Stimulated activated CD4-positive, alpha-beta T cell treated with anti-CD3 and anti-CD28 coated beads, Interleukin-12 subunit alpha, Interleukin-12 subunit beta, amount 100 ng/mL, for 48 hours (primary cell): ENCODE measurements at regions not wholly inside any gene's neighbourhood (a gene's known extent, or its start where the extent isn't known, plus 50 kb on each side); places are given as distances from the start of the nearest gene placed in this dataset.
"Not testable (repeated sequence)": the region's sequence is repeated elsewhere in the genome, so short reads cannot be mapped to it uniquely, and the experiment has no call there.

ENCODE experiments used
- DNase-seq, 3 donors: peaks; one replicate each; pipeline ENCODE4 v3.0.0-alpha.2; 2020; ENCODE audit warnings: low read depth in 2 of 3, low spot score in 1 of 3

DNA sequence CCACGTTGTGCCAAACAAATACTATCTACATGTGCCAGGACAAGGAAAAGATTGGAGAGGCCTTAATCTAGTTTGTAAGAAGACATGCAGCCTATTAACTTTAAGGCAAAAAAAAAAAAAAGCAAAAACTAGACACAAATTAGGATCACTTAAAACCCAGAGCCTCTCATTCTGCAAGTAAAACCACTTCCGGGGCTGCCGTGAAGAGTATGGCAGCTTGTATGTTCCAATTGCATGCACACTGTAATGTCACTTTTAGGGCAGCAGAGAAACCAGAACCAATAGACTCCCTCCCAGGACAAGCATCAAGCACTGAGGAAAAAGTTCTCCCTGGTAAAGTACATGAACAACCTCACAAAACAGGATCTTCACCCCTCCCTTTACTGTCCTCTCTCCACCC, 70.6 kb downstream of the RSL24D1 start:
- no peak for DNase-seq

GRCh38 chr15:55124616-55125015, 72.1 kb downstream of the RSL24D1 start:
- no peak for DNase-seq

GRCh38 chr15:55118344-55118870, 78.3 kb downstream of the RSL24D1 start:
- no peak for DNase-seq

DNA sequence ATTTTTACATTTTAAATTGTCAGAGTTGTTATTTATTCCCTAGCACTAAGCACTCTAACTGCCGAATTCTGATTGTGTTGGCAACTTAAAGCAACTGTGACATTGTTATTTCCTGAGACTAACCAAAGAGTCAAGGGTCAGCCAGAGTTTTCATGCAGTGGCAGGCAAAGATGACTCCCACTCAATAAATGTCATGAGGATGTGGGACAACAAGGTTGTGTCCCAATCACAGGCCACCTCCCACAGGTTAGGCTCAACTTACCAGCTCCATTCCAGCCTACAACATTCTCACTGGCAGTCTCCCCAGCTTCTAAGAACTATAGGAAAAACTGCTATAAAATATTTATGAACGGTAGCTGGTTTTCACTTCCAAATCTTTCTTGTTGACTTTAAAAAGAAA, 80.1 kb downstream of the RSL24D1 start:
- no peak for DNase-seq

- DNase-seq, result no peak
Measured at GRCh38 chr15:55113736-55114135, 83.0 kb downstream of the RSL24D1 start.

- DNase-seq, result no peak
Measured at GRCh38 chr15:55112706-55113105, 84.0 kb downstream of the RSL24D1 start.

DNA sequence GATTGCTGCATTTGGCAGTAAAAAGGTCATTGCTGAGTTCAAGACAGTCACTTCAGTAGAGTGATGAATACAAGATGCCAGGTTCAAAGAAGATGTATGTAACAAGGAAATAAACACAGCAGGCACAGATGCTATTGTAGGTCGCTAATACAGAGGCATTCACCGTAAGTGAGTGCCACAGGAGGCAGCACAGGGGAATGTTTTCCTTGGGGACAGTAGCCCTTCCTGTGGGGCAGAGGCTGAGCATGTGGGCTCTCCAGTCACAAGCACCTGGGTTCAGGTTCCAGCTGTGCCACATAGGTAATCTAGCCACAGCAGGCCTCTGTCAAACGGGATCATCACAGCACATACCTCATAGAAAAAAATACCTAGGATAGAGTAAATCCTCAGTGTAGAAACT, 86.3 kb downstream of the RSL24D1 start:
- DNase-seq, result no peak

- peak; percentile 15 to 50 (median 46) for DNase-seq
Measured at GRCh38 chr15:55108858-55109518, 87.8 kb downstream of the RSL24D1 start.

DNA sequence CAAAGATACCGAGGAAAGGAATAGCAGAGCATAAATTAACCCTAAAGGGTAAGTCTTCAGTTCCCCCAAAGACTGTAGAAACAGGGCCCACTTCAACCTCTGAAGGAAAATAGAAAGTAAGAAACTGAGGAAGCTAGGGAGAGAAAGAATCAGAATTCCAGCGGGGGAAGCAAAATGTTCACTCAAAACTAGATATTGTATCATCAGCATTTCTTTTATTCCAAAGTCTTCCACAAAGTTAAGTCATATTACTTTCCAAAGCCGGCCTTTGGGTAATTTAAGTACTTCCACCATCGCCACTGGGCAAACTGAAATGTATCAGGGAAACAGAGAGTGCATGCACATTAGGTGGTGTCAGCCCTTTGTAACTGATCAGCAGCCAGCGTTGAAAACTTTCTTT, 88.3 kb downstream of the RSL24D1 start:
- no peak for DNase-seq

DNA sequence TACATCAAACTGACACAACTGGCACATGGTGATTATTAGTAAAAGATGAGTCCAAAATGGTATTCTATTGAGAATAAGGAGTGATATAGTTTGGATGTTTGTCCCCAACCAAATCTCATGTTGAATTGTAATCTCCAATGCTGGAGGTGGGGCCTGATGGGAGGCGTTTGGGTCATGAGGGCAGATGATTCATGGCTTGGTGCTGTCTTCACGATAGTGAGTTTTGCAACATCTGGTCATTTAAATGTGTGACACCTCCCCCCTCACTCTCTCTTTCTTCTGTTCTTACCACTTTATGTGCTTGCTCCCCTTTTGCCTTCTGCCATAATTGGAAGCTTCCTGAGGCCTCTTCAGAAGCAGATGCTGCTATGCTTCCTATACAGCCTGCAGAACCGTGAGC, 90.6 kb downstream of the RSL24D1 start:
- DNase-seq, result no peak

GRCh38 chr15:55094136-55094535, 102.6 kb downstream of the RSL24D1 start:
- DNase-seq, result no peak

DNA sequence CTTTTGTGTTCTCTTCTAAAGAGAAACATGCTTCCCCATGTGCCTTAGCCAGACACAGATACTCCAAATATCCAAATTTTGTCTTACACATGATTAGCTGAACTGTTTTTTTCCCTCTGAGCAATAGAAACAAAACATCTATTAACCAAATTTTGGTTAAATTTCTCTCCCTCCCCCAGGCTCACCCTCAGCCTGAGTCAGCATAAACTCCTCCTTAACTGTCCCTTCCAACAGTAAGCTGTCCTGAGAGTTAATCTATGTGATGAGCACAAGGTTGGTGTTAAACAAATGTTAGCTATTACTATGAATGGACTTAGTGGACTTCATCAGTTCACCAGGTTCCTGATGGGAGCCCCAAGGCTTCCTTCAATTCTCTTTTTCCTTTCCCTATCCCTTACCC, 108.5 kb downstream of the RSL24D1 start:
- no peak for DNase-seq

DNA sequence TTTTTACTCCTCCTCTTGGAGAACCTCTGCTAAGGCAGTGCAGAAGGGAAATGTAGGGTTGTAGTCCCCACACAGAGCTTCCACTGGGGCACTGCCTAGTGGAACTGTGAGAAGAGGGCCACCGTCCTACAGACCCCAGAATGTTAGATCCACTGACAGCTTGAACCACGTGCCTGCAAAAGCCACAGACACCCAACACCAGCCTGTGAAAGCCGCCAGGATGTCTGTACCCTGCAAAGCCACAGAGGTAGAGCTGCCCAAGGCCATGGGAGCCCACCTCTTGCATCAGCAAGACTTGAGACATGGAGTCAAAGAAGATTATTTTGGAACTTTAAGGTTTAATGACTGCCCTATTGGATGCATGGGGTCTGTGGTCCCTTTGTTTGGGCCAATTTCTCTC, 112.1 kb downstream of the RSL24D1 start:
- DNase-seq, result no peak

DNA sequence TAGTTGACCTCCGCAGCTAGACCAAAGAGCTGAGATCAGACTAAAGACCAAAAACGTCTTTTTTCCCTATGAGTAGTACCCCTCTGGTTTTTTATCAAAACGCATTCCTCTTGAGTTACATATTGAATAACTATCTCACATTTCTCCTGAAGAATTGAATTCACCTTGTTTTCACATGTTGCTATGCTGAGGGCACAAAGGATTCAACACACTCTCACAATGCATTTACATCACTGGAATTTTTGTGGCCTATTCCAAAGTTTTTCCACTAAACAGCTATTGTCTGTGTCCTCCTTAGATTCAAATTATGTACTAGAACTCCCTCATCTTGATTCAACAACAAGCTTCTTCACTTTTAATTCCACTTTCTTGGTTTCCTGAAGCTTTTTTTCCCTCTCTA, 112.5 kb downstream of the RSL24D1 start:
- no peak for DNase-seq

DNA sequence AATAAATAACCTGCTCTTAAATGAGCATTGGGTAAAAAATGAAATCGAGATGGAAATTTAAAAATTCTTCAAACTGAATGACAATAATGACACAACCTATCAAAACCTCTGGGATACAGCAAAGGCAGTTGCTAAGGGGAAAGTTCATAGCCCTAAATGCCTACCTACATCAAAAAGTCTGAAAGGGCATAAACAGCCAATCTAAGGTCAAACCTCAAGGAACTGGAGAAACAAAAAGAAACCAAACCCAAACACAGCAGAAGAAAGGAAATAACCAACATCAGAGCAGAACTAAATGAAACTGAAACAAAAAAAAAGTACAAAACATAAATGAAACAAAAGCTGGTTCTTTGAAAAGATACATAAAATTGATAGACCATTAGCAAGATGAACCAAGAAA, 119.7 kb downstream of the RSL24D1 start:
- not testable (repeated sequence) for DNase-seq

- DNase-seq, result no peak
Measured at GRCh38 chr15:55074431-55074830, 122.3 kb downstream of the RSL24D1 start.

GRCh38 chr15:55063970-55064369, 132.8 kb downstream of the RSL24D1 start:
- DNase-seq, result not testable (repeated sequence)

DNA sequence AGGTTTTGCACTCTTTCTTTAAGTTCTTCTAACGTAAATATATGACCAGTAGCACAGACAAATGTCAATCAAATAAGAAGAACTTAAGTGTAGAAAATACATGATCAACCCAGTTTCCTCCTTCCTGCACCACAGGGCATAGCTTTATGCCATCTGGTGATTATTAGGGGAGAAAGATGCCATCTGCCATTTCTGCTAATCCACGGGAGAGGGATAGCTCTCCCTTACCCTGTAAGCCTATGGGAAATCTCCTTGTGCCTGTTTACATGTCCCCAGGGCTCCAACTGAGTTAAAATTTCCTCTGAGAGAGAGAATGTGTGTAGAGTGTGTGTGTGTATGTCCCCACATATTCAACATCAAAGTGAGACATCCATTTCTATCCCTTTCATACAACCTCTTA, 135.9 kb downstream of the RSL24D1 start:
- DNase-seq, result no peak

GRCh38 chr15:55056500-55056899, 140.2 kb downstream of the RSL24D1 start:
- DNase-seq, result no peak

DNA sequence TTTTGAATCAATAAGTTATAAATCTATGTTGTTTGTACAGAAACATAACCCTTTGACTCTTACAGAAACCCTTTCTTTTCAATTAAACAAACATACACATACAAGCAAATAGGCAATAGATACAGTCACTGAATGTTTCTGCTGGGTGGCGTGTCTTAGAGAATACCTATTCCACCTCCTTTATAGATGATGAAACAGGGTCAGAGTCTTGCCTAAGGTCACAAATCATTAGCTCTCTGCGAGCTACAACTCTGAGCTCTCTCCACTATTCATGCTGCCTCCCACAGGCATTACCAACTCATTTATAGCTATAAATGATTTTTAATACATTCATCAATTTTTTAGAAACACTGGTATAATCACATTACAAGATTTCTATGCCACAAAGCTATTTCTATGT, 152.6 kb downstream of the RSL24D1 start:
- no peak for DNase-seq

- DNase-seq, result no peak
Measured at GRCh38 chr15:55037071-55037470, 159.7 kb downstream of the RSL24D1 start.

- DNase-seq, result no peak
Measured at GRCh38 chr15:55035749-55036148, 161.0 kb downstream of the RSL24D1 start.

- no peak for DNase-seq
Measured at GRCh38 chr15:55033574-55033973, 163.2 kb downstream of the RSL24D1 start.
